AG09319 (cell line): ENCODE measurements at regions not wholly inside any gene's neighbourhood (a gene's known extent, or its start where the extent isn't known, plus 50 kb on each side); places are given as distances from the start of the nearest gene placed in this dataset.

Source experiments
- DNase-seq: peaks from one replicate; pipeline ENCODE4 v3.0.0-alpha.2; 2010; ENCODE audit warnings: low read depth; ENCODE audit errors: extremely low read depth
- TF ChIP-seq, protein P1 (sequence below): IDR thresholded peaks from 2 replicates; pipeline ENCODE4 v1.5.1; 2011; ENCODE audit warnings: low read depth, mild to moderate bottlenecking, inconsistent platforms, low read length, moderate library complexity

- TF ChIP-seq, protein P1, sequence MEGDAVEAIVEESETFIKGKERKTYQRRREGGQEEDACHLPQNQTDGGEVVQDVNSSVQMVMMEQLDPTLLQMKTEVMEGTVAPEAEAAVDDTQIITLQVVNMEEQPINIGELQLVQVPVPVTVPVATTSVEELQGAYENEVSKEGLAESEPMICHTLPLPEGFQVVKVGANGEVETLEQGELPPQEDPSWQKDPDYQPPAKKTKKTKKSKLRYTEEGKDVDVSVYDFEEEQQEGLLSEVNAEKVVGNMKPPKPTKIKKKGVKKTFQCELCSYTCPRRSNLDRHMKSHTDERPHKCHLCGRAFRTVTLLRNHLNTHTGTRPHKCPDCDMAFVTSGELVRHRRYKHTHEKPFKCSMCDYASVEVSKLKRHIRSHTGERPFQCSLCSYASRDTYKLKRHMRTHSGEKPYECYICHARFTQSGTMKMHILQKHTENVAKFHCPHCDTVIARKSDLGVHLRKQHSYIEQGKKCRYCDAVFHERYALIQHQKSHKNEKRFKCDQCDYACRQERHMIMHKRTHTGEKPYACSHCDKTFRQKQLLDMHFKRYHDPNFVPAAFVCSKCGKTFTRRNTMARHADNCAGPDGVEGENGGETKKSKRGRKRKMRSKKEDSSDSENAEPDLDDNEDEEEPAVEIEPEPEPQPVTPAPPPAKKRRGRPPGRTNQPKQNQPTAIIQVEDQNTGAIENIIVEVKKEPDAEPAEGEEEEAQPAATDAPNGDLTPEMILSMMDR, result no peak
- DNase-seq, result no peak
Measured at GRCh38 chr4:1554246-1554875, 129.8 kb downstream of the FAM53A start.

DNA sequence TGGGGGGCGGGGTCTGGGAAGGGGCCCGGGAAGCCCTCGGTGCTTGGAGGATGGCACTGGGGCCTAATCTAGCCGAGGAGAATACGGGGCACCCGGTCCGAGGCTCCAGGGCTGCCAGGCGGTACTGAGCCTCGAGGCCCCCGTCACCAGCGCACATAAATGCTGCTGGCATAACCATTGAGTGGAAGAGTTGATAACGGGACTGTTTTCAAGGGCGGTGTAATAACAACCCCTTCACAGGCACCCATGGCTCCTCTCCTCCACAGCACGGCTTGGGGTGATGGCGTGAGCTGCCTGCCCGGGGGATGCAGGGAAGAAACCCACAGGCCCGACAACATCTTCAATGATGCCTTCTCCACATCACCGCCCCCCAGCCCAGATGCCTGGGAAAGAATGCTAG is 130.7 kb downstream of the FAM53A start:
- TF ChIP-seq, protein P1, result no peak
- DNase-seq, result no peak

- TF ChIP-seq, protein P1, result no peak
- no peak for DNase-seq
Measured at GRCh38 chr4:1552451-1552850, 131.7 kb downstream of the FAM53A start.

DNA sequence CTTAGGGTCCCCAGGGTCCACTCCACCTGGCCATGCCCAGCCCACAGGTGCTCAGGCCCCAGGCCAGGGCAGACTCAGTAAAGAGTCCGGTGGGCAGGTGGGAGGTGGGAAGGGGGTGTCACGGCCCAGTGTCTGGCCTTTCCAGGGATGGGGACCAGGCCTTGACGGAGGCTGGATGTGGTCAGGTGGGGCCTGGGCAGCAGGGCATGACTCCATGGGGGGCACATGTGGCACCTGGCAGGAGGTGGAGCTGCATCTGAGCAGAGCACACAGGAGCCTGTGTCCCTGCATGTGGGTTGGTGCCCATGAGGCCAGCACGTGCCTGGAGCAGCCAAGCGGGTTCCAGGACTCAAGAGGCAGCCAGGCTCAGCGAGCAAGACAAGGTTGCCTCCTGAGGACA is 132.9 kb downstream of the FAM53A start:
- TF ChIP-seq, protein P1, result no peak
- no peak for DNase-seq

GRCh38 chr4:1550122-1551070 is 133.7 kb downstream of the FAM53A start:
- TF ChIP-seq, protein P1, result no peak
- no peak for DNase-seq

DNA sequence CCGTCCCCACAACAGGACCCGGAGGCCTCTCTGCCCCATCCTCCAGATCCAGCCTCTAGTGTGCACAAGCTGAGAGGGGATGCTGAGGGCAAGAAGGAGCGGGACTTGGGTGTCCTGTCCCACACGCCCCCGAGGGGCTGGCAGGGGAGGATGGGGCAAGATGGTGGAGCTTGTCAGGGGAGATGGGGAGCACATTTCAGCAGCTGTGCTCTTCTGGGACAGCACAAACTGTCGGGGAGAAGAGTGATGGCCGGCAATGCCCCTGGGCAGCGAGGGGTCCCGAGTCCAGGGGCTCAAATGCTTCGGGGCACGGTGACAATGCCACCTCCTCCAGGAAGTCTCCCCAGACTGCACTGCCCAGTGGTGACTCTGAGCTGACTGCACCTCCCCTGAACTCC is 134.5 kb downstream of the FAM53A start:
- no peak for DNase-seq
- TF ChIP-seq, protein P1, result no peak
